Stimulated activated CD4-positive, alpha-beta T cell treated with anti-CD3 and anti-CD28 coated beads, Interleukin-4, amount 100 ng/mL, for 24 hours (primary cell): ENCODE measurements at regions not wholly inside any gene's neighbourhood (a gene's known extent, or its start where the extent isn't known, plus 50 kb on each side); places are given as distances from the start of the nearest gene placed in this dataset.
"Not testable (repeated sequence)": the region's sequence is repeated elsewhere in the genome, so short reads cannot be mapped to it uniquely, and the experiment has no call there.

ENCODE experiments used
- DNase-seq: peaks from one replicate; pipeline ENCODE4 v3.0.0-alpha.2; 2020

DNA sequence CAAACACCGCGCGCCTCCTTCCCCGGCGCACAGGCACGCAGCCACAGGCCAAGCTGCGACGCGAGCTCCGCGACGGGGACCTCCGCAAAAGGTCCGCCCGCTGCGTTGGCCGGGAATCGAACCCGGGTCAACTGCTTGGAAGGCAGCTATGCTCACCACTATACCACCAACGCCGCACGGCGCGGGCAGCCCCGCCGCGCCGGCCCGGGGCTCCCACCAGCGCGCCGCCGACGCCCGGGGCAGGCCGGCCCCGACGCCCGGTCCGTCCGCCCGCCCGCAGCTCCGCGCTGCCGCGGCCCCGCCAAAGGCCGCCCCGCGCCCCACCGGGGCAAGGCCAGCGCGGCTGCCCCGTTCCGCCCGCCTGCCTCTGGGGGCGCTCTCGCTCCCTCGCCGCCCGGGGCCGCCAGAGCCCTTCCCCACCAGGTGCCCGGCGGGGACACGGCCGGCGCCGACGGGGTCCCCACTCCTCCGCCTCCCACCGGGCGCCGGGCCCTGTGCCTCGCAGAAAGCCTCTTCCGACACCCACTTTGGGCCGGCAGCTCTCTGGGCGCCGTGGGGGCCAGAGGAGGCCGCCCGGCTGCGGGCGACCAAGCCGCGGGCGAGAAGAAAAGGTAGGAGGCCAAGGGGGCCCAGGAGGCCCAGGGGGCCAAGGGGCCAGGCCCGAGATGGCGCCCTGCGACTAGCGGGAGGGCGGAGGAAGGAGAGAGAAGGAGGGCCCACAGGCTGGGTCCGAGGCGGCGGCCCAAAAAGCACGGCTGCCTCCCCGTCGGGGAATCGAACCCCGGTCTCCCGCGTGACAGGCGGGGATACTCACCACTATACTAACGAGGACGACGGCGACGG lies 50.2 kb upstream of the FCGR2A start:
- DNase-seq = not testable (repeated sequence)

DNA sequence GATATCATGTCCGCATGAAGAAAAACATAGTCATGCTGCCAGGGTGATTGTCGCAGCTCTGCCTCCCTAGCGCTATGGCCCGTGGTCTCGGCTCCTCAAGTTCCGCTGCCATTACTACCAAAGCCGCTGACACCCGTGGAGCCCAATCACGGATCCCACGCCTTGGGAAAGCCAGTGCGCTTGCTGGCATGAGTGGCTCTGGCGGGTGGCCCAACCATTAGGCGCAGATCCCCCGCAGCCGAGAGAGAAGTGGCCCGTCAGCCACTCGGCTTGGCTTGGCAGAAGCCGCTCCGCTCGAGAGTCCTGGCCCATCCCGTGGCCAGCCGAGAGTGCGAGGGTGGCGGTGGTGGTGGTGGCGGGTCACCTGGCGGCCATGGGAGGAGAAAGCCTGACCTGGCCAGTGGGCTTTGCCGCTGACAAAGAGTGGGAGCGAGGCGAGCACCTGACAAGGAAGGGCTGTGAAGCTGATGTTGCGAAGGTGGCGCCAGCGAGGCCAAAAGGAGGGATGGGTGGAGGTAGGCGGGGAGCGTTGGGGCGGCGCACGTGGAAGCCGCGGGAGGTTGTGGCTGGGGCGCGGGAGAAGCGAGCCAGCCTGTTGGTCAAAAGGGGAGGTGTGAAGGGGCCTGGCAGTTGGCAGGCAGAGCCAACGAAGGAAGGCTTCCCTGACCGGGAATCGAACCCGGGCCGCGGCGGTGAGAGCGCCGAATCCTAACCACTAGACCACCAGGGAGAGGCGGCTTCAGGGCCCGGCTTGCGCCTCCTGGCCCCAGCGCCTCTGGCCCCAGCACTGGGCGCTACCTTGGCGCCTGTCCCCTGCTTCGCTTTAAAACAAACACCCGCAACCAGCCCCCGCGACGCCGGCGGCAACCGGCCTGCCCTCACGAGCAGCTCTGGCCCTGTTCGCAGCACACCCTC lies 51.0 kb upstream of the FCGR2A start:
- DNase-seq = not testable (repeated sequence)

DNA sequence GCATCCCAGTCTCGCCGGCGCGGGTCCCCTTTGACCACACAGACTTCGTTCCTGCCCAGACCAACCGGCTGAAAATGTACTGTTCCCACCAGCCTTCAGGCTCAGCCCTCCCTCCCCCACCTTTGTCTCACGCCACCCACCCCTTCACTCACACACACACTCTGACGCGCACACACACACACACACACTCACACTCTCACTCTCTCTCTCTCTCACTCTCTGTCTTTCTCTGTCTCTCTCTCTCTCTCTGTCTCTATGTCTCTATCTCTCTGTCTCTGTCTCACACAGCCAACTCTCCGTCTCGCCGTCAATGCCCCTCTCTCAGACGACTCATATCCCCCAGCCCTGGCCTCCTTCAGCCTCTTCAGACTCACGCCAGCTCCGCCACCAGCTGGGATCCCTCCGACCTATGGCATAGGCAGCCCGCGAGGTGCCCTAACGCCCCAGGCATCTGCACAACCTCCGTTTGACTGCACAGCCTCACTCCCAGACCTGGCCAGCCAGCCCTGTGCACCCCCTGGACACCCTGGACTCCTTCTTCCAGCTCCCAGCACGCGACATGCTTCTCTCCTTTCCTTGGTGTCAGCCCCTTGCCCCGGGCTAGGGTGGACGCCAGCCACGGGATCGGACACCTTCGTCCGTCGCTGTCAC lies 53.4 kb upstream of the FCGR2A start:
- DNase-seq = not testable (repeated sequence)

DNA sequence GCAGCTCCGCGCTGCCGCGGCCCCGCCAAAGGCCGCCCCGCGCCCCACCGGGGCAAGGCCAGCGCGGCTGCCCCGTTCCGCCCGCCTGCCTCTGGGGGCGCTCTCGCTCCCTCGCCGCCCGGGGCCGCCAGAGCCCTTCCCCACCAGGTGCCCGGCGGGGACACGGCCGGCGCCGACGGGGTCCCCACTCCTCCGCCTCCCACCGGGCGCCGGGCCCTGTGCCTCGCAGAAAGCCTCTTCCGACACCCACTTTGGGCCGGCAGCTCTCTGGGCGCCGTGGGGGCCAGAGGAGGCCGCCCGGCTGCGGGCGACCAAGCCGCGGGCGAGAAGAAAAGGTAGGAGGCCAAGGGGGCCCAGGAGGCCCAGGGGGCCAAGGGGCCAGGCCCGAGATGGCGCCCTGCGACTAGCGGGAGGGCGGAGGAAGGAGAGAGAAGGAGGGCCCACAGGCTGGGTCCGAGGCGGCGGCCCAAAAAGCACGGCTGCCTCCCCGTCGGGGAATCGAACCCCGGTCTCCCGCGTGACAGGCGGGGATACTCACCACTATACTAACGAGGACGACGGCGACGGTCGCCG lies 57.4 kb upstream of the FCGR2A start:
- DNase-seq = not testable (repeated sequence)

DNA sequence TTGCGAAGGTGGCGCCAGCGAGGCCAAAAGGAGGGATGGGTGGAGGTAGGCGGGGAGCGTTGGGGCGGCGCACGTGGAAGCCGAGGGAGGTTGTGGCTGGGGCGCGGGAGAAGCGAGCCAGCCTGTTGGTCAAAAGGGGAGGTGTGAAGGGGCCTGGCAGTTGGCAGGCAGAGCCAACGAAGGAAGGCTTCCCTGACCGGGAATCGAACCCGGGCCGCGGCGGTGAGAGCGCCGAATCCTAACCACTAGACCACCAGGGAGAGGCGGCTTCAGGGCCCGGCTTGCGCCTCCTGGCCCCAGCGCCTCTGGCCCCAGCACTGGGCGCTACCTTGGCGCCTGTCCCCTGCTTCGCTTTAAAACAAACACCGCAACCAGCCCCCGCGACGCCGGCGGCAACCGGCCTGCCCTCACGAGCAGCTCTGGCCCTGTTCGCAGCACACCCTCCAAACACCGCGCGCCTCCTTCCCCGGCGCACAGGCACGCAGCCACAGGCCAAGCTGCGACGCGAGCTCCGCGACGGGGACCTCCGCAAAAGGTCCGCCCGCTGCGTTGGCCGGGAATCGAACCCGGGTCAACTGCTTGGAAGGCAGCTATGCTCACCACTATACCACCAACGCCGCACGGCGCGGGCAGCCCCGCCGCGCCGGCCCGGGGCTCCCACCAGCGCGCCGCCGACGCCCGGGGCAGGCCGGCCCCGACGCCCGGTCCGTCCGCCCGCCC lies 58.1 kb upstream of the FCGR2A start:
- DNase-seq = not testable (repeated sequence)

DNA sequence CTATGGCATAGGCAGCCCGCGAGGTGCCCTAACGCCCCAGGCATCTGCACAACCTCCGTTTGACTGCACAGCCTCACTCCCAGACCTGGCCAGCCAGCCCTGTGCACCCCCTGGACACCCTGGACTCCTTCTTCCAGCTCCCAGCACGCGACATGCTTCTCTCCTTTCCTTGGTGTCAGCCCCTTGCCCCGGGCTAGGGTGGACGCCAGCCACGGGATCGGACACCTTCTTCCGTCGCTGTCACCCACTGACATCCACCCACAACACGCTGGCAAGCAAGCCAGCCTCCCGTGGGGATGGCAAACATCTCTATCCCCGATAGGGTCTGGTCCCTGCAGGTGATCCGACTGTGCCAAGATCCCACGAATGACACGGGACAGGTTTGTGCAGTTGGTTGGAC lies 60.5 kb upstream of the FCGR2A start:
- not testable (repeated sequence) for DNase-seq

DNA sequence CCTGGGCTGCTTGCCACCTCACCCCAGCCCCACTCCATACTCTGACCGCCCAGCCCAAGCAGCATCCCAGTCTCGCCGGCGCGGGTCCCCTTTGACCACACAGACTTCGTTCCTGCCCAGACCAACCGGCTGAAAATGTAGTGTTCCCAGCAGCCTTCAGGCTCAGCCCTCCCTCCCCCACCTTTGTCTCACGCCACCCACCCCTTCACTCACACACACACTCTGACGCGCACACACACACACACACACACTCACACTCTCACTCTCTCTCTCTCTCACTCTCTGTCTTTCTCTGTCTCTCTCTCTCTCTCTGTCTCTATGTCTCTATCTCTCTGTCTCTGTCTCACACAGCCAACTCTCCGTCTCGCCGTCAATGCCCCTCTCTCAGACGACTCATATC lies 61.0 kb upstream of the FCGR2A start:
- DNase-seq = not testable (repeated sequence)

DNA sequence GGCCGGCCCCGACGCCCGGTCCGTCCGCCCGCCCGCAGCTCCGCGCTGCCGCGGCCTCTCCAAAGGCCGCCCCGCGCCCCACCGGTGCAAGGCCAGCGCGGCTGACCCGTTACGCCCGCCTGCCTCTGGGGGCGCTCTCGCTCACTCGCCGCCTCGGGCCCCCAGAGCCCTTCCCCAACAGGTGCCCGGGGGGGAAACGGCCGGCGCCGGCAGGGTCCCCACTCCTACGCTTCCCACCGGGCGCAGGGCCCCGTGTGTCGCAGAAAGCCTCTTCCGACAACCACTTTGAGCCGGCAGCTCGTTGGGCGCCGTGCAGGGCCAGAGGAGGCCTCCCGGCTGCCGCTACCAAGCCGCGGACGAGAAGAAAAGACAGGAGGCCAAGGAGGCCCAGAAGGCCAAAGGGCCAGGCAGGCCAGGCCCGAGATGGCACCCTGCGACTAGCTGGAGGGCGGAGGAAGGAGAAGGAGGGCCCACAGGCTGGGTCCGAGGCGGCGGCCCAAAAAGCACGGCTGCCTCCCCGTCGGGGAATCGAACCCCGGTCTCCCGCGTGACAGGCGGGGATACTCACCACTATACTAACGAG lies 64.9 kb upstream of the FCGR2A start:
- DNase-seq = peak; percentile 57

DNA sequence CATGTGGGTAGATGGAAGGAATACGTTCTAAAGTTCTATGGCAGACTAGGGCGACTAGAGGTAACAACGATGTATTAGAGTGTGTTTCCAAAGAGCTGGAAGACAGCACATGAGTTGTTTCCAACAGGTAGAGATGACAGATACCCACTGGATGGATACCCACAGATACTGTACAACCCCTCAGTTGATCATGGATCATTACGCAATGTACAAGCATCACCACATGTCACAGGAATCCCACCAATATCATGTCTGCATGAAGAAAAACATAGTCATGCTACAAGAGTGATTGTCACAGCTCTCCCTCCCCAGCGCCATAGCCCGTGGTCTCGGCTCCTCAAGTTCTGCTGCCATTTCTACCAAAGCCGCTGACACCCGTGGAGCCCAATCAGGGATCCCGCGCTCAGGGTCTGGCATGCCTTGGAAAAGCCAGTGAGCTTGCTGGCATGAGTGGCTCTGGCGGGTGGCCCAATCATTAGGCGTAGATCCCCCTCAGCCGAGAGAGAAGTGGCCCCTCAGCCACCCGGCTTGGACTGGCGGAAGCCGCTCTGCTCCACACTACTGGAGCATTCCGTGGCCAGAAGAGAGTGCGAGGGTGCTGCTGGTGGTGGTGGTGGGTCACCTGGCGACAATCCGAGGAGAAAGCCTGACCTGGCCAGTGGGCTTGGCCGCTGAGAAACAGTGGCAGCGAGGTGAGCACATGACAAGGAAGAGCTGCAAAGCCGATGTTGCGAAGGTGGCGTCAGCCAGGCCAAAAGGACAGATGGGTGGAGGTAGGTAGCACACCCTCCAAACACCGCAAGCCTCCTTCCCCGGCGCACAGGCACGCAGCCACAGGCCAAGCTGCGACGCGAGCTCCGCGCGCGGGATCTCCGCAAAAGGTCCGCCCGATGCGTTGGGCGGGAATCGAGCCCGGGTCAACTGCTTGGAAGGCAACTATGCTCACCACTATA lies 65.7 kb upstream of the FCGR2A start:
- DNase-seq = peak; percentile 64

DNA sequence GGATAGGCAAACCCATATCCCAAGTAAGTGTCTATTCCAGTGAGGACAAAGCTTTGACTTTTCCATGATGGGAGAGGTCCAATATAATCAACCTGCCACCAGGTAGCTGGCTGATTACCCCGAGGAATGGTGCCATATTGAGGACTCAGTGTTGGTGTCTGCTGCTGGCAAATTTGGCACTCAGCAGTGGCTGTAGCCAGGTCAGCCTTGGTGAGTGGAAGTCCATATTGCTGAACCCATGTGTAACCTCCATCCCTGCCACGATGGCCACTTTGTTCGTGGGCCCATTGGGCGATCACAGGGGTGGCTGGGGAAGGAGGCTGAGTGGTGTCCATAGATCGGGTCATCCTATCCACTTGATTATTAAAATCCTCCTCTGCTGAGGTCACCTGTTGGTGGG lies 65.5 kb upstream of the CFAP126 start:
- not testable (repeated sequence) for DNase-seq

DNA sequence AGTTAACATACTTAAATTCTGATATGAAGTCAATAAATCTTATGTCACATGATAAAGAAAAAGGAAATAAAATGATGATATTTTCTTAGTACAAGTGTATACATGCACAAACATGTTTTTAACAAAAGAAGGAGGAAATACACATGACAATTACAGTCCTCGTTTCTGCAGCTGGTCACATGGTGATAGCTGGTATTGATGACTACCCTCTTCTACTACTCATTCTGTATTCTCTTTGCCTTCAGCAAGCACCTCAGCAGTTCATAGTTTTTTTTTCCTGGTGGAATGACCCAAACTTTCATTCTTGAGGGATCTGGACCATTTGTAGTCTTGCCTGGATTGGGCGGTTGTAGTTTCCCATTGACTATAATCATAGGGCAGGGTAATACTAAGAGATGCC lies 64.4 kb upstream of the CFAP126 start:
- DNase-seq = no peak

DNA sequence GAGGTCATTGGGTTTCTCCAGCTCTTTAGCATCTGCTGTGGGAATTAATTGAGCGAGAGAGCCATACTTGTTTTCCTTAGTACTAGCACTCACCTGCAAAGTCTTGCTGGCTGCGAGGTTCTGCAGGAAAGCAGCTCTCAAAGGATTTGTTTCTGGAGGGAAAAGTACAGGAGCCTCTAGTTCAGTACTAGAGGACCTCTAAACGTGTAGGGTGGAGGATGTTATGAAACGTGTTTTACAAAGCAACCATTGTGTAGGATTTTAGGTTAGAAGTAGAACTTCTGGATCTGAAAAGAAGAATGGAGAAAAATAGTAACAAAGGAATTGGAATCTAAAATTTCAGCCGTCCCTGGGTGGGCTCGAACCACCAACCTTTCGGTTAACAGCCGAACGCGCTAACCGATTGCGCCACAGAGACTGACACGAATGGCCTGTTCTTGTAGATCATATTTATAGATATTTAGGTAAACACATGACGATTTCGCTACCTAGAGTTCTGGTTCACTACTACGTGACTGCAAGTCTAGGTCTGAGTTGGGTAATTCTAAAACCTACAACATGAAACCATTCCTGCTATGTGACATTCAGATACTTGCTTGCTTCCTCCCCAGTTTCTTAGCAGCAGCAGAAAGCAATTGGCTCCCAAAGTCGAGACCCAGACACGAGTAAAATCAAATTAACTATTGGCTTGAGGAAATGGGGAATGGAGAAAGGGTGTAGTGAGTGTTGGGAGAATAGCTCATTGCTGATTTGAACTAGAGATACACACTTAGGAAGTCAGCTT lies 60.2 kb upstream of the CFAP126 start:
- DNase-seq = peak; percentile 41

DNA sequence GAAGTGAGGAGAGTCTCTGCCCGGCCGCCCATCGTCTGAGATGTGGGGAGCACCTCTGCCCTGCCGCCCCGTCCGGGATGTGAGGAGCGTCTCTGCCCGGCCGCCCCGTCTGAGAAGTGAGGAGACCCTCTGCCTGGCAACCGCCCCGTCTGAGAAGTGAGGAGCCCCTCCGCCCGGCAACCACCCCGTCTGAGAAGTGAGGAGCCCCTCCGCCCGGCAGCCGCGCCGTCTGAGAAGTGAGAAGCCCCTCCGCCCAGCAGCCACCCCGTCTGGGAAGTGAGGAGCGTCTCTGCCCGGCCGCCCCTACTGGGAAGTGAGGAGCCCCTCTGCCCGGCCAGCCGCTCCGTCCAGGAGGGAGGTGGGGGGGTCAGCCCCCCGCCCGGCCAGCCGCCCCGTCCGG lies 55.2 kb upstream of the CFAP126 start:
- not testable (repeated sequence) for DNase-seq

DNA sequence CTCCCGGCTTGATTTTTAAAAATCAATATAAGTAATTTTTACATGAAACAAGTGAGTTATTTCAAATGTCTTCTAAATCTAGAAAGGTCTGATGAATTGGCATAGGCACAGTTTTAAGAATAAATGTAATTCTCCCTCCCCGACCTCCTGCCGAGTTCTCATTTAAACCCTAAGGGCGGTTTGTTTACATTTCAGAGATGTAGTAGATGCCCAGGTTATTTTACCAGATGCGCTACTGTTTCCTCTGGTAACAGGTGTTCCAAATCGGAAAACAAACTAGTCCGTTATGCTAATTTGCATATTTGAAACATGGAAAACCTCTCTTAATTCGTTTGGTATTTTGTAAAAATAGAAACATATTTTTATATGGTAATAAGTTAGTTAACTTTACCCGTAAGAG lies 53.8 kb upstream of the CFAP126 start:
- no peak for DNase-seq

DNA sequence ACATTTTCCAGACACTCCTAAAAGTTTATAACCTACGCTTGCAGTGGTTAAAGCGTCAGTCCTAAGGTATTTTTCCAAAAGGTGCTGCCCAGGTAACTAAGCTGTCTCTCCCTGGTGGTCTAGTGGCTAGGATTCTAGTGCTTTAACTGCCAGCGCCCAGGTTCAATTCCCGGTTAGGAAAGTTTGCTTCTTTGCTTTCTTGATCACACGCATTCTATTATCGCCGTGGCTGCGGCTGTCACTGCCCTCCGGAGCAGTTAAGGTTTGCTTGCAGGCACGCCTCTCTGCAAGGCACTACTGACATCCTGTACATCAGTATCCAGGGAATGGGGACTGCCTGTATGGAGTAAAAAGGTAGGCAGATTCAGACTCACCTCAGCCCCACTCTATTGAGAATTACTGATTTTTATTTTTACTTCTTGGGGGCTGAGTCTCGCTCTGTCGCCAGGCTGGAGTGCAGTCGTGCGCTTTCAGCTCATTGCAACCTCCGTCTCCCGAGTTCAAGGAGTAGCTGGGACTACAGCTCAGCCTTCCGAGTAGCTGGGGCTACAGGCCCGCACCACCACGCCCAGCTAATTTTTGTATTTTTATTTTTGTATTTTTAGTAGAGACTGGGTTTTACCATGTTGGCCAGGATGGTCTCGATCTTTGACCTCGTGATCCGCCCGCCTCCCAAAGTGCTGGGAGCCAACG lies 53.2 kb upstream of the CFAP126 start:
- no peak for DNase-seq

DNA sequence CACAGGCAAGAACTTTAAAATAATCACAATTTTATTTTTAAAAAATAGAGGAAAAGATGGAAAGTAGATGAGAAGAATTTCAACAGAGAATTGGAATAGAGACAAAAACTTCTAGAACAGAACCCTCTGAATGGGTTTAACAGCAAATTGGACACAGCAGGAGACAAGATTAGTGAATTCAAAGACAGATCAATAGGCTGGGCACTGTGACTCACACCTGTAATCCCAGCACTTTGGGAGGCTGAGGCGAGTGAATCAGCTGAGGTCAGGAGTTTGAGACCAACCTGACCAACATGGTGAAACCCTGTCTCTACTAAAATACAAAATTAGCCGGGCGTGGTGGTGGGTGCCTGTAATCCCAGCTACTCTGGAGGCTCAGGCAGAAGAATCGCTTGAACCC lies 49.9 kb upstream of the CFAP126 start:
- DNase-seq = not testable (repeated sequence)
